Glomerular visceral epithelial cell (primary cell): ENCODE measurements at regions not wholly inside any gene's neighbourhood (a gene's known extent, or its start where the extent isn't known, plus 50 kb on each side); places are given as distances from the start of the nearest gene placed in this dataset.
"Not testable (repeated sequence)": the region's sequence is repeated elsewhere in the genome, so short reads cannot be mapped to it uniquely, and the experiment has no call there.

Experiments used
- DNase-seq: peaks from one replicate; pipeline ENCODE4 v3.0.0-alpha.2; 2016; ENCODE audit errors: extremely low spot score

DNA sequence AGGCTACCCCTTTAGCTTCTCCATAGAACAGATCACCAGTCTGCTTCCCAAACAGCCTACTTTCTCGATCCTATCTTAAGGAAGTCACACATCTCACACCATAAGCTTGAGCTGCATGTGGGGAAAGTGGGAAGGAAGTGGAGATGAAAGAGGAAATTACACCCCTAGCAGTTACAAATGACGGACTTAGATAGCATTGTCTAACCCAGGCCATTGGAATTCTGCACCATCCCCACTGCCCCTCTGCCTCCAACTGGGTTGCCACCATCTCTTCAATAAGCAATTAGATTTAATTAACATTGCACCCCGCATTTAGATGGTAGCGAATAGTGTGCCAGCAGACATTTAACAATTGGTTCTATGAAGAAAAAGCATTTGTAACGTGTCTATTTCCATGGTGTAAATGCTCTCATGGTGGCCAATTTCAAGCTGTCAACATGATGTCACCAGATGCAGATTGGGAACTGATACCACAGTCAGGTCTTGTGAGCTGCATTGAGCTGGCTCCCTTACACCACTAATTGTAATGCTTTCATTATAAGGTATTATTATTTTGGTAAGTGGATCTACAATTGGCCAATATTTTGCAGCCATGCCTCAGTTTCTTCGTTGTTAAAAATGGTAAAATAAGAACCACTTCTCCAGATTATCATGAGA lies 124.7 kb downstream of the CD24 start:
- no peak for DNase-seq

DNA sequence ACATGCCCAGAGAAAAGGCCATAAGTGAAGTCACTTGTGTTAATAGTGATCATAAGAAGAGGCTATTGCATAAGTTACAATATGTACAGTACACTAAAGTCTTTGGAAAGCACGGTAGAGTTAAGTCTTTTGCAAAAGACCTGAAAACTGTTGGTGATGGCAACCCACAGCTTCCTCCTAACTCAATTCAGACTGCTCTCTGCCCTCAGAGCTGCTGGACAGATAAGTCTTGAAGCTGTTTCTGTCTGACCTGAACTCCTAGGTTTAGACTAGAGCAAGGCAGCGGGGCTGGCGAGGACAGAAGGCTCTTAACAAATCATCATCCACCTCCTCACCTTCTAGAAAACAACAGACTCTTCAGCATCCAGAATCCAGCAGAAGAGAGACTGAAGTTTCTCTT lies 125.4 kb downstream of the CD24 start:
- DNase-seq: no peak

DNA sequence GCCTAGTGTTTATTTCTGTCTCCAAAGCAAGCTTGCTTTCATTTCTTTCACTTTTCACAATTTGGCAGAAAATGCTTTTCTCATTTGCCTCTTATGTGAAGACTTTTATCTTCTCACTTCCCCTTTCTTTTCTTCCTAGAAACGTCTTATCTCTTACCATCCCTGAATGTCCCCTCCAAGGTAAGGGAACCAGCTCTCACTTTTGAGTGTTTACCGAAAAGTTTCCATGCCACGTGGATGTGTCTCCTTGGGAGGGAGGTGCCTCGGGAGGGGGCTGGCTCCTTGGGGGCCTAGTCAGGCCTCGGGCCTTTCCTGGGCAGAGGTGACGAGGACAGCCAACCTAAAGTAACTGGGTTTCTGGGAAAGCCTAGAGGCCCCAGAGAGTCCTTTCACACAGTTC lies 127.4 kb downstream of the CD24 start:
- no peak for DNase-seq

DNA sequence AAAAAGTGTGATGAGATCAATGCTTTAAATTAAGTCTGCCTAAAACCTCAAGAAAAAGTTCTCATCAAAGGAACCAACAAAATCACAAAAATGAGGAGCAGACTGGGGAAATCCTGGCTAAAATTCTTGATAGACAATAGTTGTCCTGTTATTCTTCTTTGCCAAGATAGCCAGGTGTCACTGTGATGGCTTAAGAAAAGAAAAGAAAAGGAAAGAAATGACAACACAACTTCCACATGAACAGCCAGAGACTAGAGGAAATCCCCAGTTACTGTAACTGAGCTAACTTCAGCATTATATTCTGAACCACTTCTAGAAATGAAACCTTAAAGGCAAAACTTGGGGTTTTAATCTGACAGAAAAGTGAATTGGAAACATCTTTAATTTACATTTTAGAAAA lies 129.6 kb downstream of the CD24 start:
- no peak for DNase-seq

DNA sequence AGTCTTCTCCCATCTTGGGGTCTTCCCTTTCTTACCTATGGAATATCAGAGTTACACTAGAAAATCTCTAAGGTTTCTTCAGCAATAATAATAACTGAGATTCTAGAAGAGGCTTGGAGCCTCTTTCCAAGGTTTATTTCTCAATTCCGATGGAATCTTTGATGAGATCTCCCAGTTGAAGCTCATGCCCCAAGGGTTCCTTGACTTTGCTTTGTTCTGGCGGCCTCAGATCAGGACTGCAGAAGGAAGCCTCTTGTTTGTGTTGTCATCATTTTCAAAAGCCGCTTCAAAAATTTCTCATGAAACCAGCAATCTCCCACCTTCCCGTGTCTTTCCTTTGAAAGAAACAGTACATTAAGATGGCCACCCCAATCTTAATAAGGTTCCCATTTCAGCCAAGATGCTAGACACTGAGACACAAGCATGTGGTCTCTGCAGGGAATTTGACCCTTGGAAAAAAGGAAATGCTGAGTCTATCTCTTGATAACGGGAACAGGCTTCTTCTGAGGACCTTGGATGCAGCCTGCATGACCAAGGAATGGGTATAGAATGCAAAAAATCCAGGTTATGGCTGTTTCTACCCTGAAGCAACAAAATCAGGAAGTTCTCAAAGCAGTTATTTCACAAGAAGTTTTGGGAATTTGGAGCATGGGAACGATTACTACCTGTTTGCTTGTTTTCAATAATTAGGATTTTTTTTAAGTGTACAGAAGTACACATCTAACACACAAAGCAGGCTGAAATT lies 141.6 kb downstream of the CD24 start:
- DNase-seq: no peak

DNA sequence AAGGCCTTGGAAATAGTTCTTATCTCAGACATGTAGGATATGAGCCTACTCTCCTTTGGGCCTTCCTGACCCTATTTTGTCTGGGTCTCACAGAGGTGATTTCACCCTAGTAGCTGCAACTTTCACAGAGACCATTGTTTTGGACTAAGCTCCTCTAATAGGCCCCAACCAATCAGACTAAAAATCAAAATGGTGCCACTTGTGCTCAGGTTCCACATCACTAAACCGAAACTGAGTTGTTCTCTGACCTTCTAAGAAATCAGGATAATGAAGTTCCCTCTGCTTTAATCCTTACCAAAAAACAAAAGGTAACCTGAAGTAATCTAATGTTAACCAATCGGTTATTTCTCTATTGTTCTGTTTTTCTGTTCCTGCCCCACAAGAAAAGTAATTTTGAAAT lies 143.6 kb downstream of the CD24 start:
- no peak for DNase-seq

DNA sequence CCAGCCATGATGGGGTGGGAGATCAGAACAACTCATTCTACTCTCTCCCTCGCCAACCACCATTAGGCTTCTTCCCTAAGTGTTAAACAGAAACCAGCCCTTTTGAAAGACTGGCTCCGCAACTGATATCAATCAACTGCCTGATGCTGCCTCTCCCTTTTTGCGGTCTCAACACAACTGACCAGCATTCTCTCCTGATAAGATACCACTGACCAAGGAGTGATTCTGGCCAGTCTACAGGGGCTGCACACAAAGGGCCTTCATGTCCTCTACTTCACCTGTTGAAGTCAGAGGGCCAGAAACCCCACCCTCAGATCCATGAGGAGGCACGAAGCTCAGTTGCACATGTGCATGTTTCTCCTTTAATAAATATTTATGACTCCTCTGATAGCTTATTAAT lies 145.1 kb downstream of the CD24 start:
- DNase-seq: no peak

DNA sequence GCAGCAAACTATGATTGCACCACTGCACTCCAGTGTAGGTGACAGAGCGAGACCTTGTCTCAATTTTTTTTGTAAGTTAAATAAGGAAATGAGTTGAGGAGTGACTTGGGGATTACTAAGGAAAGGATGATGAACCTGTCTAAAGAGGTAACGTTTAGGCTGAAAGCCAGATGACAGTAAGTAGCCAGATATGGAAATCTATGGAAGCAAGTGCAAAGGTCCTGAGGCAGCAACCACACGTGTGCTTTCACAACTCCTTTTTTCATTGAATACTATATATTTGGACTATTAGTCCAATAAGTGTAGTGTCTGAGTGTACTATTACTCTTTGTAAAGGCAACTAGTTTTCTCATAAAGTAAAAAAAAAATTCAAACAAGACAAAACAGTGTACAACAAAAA lies 147.4 kb downstream of the CD24 start:
- no peak for DNase-seq

DNA sequence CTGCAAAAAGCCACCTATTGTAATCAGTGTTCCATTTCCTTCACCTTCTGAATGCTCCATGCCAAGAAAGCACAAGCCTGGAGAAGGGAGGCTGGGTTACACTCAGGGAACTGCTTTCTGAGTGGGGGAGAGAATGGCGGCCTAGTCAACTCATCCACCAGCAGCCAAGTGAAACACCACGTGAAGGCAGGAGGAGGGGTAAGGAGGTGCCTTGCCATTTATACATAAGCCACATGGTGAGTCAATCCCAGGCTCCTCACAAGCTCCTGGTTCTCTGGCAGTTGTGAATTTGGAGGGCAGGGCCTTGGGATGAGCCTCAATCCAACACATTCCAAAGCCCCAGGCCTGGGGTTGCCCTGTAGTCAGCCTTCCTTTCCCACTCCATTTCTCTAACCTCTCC lies 149.4 kb downstream of the CD24 start:
- peak; percentile 80 for DNase-seq

DNA sequence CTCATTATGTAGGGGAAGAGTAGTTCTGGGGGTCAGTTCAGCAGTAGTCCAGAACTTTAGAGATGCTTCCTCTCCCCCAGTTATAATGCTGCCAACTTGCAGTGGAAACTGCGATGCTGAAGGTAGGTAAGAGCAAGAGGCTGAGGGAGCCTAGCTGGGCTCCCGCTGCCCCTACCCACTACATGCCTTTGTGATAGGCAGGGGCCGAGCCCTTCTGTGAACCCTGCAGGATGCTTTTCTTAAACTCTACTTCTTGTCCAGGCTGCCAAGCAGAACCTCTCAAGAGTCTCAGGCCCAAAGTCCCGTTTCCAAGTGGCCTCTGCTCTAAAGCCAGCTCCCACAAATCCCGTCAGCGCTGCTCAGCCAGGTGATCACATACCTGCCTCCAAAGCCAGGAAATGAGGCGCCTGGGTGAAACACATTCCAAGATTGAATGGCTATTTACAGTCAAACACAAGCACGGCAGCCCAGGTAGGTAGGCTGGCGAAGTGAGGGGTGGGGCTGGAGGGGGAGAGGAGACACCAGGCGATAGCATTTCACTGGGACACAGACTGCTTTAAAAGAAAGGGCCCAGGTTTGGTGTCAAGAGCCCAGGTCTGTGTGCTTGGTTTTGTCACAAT lies 150.7 kb downstream of the CD24 start:
- DNase-seq: no peak

DNA sequence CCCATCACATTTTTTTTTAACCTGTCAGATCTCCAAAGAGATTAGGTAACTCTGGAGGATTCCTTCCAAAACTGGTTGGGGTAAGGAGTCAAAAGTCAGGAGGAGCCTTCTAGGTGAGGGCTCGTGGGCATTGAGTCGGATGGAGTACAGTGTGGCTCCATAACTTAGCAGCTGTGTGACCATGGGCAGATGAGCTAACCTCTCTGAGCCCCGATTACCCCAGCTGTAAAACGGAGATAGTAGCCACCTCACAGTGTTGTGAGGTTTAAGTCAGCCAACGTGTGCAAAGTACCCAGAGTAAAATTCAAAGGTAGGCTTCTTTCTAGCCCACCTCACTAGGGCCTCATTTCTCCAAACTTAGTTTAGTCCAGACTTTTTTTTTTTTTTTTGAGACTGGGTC lies 151.5 kb downstream of the CD24 start:
- no peak for DNase-seq

DNA sequence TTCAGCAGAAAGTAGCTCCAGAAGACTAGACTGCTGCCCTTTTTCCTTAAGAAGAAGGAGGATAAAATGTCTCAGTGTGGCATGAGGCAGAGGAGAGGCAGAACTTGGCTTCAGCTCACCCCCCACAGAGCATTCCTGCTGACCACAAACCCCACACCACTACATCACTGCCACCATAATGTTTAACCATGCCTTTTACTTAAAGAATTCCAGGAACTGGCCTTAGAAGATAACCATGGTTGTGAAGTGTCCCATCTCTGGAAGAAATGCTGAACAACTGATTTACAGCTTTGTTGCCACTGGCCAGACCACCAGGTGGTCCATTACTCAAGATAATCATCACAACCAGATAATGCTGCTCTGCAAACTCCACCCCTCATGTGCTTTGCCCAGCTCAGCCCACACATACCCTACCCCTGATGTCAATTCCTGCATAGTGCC lies 154.1 kb downstream of the CD24 start:
- peak; percentile 99 for DNase-seq

DNA sequence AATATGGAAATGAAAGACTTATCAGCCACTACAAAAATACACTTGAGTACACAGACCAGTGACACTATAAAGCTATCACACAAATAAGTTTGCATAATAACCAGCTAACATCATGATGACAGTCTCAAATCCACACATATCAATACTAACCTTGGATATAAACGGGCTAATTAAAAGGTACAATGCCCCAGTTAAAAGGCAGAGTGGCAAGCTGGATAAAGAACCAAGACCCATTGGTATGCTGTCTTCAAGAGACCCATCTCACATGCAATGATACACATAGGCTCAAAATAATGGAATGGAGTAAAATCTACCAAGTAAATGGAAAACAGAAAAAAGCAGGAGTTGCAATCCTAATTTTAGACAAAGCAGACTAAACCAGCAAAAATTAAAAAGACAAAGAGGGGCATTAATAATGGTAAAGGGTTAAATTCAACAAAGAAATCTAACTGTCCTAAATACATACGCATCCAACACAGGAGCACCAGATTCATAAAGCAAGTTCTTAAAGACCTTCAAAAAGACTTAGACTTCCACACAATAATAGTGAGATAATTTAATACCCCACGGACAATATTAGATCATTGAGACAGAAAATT lies 163.3 kb downstream of the CD24 start:
- no peak for DNase-seq

DNA sequence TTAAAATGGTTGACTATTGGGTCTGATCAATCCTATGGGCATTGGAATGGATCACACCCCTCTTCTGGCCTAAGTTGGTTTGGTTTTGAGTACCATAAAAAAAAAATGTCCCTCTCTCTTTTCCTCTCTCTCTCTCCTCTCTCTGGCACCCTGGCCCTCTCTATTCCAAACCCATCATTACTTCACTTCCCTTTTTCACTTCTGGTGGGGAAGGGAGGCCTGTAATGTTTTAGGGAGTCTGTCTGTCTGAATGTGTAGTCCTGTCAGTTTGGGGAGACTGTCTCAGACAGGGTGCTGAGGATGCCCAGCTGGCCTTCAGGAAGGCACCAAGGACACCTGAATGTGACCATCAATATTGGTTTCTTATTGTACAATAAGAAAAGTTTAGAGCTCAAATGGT lies 165.8 kb downstream of the CD24 start:
- no peak for DNase-seq

DNA sequence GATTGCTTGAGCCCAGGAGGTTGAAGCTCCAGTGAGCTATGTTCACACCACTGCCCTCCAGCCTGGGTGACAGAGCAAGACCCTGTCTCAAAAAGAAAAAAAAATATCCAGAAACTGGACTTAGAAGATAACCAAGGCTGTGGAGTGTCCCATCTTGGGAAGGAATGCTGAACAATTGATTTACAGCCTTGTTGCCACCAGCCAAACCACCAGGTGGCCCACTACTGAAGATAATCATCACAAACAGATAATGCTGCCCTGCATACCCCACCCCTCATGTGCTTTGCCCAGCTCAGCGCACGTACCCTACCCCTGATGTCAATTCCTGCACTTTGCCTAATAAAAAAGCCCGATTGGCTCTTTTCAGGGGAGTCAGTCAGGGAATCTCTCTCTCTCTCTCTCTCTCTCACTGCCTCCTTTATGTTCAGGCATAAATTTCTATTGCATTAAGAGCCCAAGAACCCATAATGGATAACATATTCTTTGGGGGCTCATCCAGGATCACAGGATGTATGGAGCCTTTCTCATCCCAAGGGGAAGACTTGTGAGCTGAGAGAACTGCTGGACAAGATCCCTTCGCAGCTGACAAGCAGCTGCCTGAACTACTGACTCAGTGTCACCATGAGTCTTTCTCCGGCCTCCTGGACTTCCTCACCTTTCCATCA lies 166.4 kb downstream of the CD24 start:
- no peak for DNase-seq

DNA sequence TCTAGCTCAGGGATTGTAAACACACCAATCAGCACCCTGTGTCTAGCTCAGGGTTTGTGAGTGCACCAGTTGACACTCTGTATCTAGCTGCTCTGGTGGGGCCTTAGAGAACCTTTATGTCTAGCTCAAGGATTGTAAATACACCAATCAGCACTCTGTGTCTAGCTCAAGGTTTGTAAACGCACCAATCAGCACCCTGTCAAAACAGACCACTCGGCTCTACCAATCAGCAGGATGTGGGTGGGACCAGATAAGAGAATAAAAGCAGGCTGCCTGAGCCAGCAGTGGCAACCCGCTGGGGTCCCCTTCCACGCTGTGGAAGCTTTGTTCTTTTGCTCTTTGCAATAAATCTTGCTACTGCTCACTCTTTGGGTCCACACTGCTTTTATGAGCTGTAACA lies 168.3 kb downstream of the CD24 start:
- not testable (repeated sequence) for DNase-seq

DNA sequence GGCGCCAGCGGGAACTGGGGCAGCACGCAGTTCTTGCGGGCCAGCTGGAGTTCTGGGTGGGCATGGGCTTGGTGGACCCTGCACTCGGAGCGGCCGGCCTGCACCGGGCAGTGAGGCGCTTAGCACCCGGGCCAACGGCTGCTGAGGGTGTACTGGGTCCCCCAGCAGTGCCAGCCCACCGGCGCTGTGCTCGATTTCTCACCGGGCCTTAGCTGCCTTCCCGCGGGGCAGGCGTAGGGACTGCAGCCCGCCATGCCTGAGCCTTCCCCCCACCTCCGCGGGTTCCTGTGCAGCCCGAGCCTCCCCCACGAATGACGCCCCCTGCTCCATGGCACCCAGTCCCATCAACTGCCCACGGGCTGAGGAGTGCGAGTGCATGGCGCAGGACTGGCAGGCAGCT lies 168.8 kb downstream of the CD24 start:
- DNase-seq: no peak

DNA sequence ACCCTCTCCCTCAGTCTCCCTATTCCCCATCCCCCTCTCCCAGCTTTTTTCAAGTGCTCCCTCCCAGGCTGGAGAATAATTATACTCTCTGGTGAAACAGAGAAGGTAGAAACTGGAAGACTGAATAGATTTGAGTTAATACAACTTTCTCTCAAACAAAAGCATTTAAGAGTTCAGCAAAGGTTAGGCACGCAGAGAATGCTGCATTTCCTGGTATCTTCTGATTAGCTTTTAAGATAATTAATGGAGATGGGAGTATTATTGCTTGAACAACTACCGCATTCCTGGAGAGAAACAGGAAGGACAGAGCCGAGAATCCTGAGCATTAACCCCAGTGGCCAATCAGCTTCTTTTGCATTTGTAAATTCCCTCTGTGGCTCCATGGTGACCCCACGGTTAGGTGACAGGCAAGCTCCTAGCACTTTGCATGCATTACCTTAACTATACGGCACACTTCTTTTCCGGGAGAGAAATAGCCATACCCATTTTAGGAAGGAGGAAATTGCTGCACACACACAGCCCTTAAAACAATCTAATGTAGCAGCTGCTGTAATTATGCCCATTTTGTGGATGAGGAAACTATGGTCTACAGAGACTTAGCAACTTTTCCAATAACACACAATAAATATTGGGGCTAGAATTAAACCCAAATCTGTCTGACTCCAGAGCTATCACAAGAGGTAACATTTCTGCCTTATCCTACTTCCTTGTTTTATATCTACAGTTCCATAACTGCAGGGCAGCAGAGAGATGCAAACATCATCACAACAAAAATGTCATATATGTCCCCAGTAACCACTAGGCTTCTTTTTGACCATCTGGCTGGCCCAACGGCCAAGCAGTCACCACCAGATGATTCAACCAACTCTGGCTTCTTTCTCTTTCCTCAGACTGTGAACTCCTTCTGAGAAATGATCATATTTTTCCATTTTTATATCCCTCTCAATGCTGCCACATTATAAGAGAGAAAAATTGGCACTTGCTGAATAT lies 169.9 kb downstream of the CD24 start:
- DNase-seq: no peak

DNA sequence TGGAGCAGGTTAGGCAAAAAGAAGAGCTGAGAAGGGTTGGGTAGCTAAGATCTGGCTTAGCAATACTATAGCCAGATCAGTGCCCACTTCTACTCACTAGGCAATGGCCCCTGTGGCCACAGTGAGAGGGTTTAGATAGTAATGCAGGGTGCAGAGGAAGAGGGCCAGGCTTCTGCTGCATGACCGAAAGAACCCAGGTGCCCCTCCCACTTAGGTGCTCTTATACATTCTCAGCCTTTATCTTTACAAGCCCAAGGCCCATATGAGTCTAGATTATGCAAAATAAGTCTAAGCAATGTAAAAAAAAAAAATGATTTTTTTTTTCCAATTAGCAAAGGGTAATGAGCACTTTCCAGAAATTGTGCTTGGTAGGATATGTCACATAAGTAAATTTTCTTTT lies 171.3 kb downstream of the CD24 start:
- no peak for DNase-seq

DNA sequence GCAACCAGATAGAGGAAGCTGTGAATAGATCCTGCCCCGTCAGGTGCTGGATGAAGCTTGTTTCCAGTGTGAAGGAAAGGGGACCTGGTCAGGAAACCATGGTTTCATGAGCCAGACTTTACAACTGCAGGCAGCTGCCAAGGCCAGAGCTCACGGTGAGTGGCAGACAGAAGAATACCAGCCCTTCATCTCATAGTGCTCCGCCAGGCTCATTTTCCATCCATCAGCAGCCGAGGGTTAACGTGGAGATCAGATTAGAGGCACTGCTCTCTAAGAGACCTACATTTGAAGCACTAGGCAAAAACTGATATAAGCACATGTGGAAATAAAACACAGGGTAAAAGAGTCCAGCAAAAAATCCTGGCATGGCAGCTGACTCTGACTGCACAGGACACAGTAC lies 172.4 kb downstream of the CD24 start:
- DNase-seq: no peak

DNA sequence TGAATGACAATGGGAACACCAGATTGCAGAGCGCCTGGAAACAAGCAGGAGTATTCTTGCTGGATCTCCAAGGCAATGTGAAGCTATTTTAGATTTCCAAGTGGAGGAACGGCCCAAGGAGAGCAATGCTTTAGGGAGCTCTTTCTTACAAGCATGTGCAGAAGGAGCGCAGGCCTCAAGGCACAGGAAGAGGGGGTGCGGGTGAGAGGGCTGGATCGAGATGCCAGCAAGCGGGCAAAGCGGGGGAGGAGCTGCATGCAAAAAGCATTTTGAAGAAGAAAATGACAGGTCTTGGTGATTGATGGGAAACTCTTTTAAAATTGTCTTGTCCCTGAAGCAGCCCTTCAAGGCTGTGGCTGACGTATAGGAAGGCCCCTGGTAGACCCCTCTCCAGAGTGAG lies 171.9 kb downstream of the QRSL1 start:
- DNase-seq: no peak
